HG02885 (cell line): ENCODE measurements at regions not wholly inside any gene's neighbourhood (a gene's known extent, or its start where the extent isn't known, plus 50 kb on each side); places are given as distances from the start of the nearest gene placed in this dataset.
"Not testable (repeated sequence)": the region's sequence is repeated elsewhere in the genome, so short reads cannot be mapped to it uniquely, and the experiment has no call there.

Source experiments
- ATAC-seq: cut with Tn5 transposase; IDR thresholded peaks from one replicate; pipeline ENCODE4 v1.9.1; 2021; ENCODE audit warnings: mild to moderate bottlenecking; ENCODE audit not compliant: unreplicated experiment, poor library complexity

DNA sequence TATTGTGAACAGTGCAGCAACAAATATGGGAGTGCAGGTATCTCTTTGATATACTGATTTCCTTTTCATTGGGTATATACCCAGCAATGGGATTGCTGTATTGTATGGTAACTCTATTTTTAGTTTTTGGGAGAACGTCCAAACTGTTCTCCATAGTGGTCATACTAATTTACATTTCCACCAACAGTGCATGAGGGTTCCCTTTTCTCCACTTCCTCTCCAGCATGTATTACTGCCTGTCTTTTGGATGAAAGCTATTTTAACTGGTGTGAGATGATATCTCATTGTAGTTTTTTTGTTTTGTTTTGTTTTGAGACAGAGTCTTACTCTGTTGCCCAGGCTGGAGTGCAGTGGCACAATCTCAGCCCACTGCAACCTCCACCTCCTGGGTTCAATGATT, 52.4 kb upstream of the KCNK12 start:
- ATAC-seq: not testable (repeated sequence)

GRCh38 chr2:47620770-47621437, 50.1 kb upstream of the KCNK12 start:
- ATAC-seq: no peak
